ENCODE measurements at regions not wholly inside any gene's neighbourhood (a gene's known extent, or its start where the extent isn't known, plus 50 kb on each side); places are given as distances from the start of the nearest gene placed in this dataset.

DNA sequence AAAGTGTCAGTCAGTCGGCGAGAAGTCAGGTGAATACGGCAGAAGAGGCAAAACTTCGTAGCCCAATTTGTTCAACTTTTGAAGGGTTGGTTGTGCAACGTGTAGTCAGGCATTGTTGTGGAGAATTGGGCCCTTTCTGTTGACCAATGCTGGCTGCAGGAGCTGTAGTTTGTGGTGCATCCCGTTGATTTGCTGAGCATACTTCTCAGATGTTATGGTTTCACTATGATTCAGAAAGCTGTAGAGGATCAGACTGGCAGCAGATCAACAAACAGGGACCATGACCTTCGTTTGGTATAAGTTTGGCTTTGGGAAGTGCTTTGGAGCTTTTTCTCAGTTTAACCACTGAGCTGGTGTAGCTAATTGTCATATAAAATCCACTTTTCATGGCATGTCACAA is 190.2 kb upstream of the ADAMTS5 start (continued):
- TF ChIP-seq ZFX (CRISPR knock-in tag; IDR thresholded peaks at IDR 0.05) (no peak), ZNF79 (CRISPR knock-in tag; IDR thresholded peaks at IDR 0.05; ENCODE audit: low read depth) (no peak)

DNA sequence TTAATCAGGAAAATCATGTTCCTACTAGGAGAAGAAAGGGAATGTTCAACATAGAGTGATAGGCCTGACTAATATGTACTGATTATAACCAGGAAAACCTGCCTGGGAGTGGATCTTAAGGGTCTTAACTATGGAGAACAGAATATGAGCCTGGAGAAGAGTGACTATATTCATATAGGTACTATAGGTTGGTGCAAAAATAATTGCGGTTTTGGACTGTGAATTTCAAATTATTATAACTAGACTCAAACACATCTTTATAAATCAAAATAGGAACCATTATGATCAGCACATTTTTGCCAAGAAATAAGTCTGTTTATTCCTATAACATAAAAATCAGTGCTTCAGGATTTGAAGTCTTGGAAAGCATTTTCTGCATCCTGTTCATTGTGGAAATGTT is 189.8 kb upstream of the ADAMTS5 start:
- DNase-seq (ENCODE audit: extremely low read depth in 1 of 4, low spot score in 3 of 4): no peak
- no TSS peak for BruUV-seq (replicated peaks)
- H3K9ac ChIP-seq (ENCODE audit: insufficient read depth in 1 of 2, low read depth in 2 of 2, low read length in 2 of 2): no peak overlapping the region
- H3K4me1 ChIP-seq (replicated peaks in 1 of 2; ENCODE audit: control insufficient read depth in 2 of 2, insufficient read depth in 2 of 2, low read length in 2 of 2): no peaks in the 10 kb centered on the region
- H3K4me3 ChIP-seq: no peak overlapping the region
- H3K27me3 ChIP-seq (ENCODE audit: control insufficient read depth in 2 of 2, insufficient read depth in 2 of 2, low read length in 2 of 2): no peaks in the 10 kb centered on the region
- no peak for FAIRE-seq
- H3K9me3 ChIP-seq (replicated peaks; ENCODE audit: control insufficient read depth, insufficient read depth, low read depth, low read length): peaks cover 1% of the 10 kb centered on the region; the same call in 1 of the 2 replicates
- H2AFZ ChIP-seq (ENCODE audit: low read depth, low read length): no peak overlapping the region
- no peaks in the 10 kb centered on the region for H3K79me2 ChIP-seq (ENCODE audit: control insufficient read depth, insufficient read depth, low read length)
- ChIA-PET CTCF (ENCODE audit: low intra/inter-chr PET ratio) (no interaction called here), POLR2A (no interaction called here)
- intact Hi-C loops (cut with micrococcal nuclease): no loop called here
- in situ Hi-C loops (cut with MboI): no loop called here
- WGBS (ENCODE audit: insufficient coverage, low coverage, missing lambda C conversion rate): 0% methylated on average over 1 of the region's 1 CpG
- no peak overlapping the region for H3K27ac ChIP-seq (ENCODE audit: extremely low read depth, low read depth, low read length)
- ATAC-seq: no peak
- H4K20me1 ChIP-seq (replicated peaks; ENCODE audit: control insufficient read depth, insufficient read depth, low read length): no peaks in the 10 kb centered on the region
- no peaks in the 10 kb centered on the region for H3K9me1 ChIP-seq (ENCODE audit: control insufficient read depth, insufficient read depth, low read length)
- H3K36me3 ChIP-seq (ENCODE audit: control insufficient read depth, insufficient read depth, low read length): no peaks in the 10 kb centered on the region
- no peak overlapping the region for H3K4me2 ChIP-seq (ENCODE audit: insufficient read depth, low read length)
- no peak for TF ChIP-seq MCM3 (IDR thresholded peaks at IDR 0.05)
- TF ChIP-seq KDM4B (IDR thresholded peaks at IDR 0.05; ENCODE audit: borderline replicate concordance in 2 of 2, low read depth in 1 of 2): no peak
- no peak for TF ChIP-seq HNRNPK (IDR thresholded peaks at IDR 0.05; ENCODE audit: low read depth, low read length, poor library complexity, severe bottlenecking)
- TF ChIP-seq SREBF1 (IDR thresholded peaks at IDR 0.05; ENCODE audit: borderline replicate concordance, low read depth, low read length): no peak
- TF ChIP-seq SAFB2 (IDR thresholded peaks at IDR 0.05; ENCODE audit: borderline replicate concordance, low read depth, low read length, severe bottlenecking): no peak
- TF ChIP-seq MCM2 (IDR thresholded peaks at IDR 0.05; ENCODE audit: low read depth): no peak
- no peak for TF ChIP-seq ZC3H4 (CRISPR knock-in tag; IDR thresholded peaks at IDR 0.05; ENCODE audit: borderline replicate concordance)
- TF ChIP-seq ZNF133 (CRISPR knock-in tag; IDR thresholded peaks at IDR 0.05): no peak
- TF ChIP-seq SIN3A (IDR thresholded peaks at IDR 0.05; ENCODE audit: borderline replicate concordance in 2 of 2, control insufficient read depth in 1 of 2, low read depth in 2 of 2, low read length in 2 of 2): no peak
- TF ChIP-seq, protein P1, sequence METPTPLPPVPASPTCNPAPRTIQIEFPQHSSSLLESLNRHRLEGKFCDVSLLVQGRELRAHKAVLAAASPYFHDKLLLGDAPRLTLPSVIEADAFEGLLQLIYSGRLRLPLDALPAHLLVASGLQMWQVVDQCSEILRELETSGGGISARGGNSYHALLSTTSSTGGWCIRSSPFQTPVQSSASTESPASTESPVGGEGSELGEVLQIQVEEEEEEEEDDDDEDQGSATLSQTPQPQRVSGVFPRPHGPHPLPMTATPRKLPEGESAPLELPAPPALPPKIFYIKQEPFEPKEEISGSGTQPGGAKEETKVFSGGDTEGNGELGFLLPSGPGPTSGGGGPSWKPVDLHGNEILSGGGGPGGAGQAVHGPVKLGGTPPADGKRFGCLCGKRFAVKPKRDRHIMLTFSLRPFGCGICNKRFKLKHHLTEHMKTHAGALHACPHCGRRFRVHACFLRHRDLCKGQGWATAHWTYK (CRISPR knock-in tag; IDR thresholded peaks at IDR 0.05): no peak
- TF ChIP-seq PHB (CRISPR knock-in tag; IDR thresholded peaks at IDR 0.05): no peak
- TF ChIP-seq, protein P2, sequence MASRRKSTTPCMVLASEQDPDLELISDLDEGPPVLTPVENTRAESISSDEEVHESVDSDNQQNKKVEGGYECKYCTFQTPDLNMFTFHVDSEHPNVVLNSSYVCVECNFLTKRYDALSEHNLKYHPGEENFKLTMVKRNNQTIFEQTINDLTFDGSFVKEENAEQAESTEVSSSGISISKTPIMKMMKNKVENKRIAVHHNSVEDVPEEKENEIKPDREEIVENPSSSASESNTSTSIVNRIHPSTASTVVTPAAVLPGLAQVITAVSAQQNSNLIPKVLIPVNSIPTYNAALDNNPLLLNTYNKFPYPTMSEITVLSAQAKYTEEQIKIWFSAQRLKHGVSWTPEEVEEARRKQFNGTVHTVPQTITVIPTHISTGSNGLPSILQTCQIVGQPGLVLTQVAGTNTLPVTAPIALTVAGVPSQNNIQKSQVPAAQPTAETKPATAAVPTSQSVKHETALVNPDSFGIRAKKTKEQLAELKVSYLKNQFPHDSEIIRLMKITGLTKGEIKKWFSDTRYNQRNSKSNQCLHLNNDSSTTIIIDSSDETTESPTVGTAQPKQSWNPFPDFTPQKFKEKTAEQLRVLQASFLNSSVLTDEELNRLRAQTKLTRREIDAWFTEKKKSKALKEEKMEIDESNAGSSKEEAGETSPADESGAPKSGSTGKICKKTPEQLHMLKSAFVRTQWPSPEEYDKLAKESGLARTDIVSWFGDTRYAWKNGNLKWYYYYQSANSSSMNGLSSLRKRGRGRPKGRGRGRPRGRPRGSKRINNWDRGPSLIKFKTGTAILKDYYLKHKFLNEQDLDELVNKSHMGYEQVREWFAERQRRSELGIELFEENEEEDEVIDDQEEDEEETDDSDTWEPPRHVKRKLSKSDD (conservative IDR thresholded peaks at IDR 0.05; ENCODE audit: low read length): no peak
- TF ChIP-seq, protein P3, sequence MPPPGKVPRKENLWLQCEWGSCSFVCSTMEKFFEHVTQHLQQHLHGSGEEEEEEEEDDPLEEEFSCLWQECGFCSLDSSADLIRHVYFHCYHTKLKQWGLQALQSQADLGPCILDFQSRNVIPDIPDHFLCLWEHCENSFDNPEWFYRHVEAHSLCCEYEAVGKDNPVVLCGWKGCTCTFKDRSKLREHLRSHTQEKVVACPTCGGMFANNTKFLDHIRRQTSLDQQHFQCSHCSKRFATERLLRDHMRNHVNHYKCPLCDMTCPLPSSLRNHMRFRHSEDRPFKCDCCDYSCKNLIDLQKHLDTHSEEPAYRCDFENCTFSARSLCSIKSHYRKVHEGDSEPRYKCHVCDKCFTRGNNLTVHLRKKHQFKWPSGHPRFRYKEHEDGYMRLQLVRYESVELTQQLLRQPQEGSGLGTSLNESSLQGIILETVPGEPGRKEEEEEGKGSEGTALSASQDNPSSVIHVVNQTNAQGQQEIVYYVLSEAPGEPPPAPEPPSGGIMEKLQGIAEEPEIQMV (tag; conservative IDR thresholded peaks at IDR 0.05; ENCODE audit: low read depth): no peak
